GM12878 (cell line): ENCODE measurements at regions not wholly inside any gene's neighbourhood (a gene's known extent, or its start where the extent isn't known, plus 50 kb on each side); places are given as distances from the start of the nearest gene placed in this dataset.

ENCODE experiments used
- ATAC-seq: fragments of 200-7000 bp; cut with Tn5 transposase; 3 replicates; pipeline ENCODE4 v1.9.1; 2020; ENCODE audit warnings: mild to moderate bottlenecking, moderate library complexity
- BruUV-seq: library from RNA; stranded (reverse); fragments of 400-500 nt; replicated peaks from 2 replicates; lab custom pipeline; 2021; lab: Mats Ljungman, UMichigan
- CTCF ChIA-PET: fragments of 300-600 bp; sonication (Branson Sonifier 250); formaldehyde crosslinking; extraction: SDS; loops from one replicate; lab custom pipeline; 2021; ENCODE audit warnings: inconsistent platforms; lab: Yijun Ruan, JAX
- POLR2A ChIA-PET: fragments of 350-600 bp; formaldehyde crosslinking; extraction: SDS; loops from one replicate; lab custom pipeline; 2021; ENCODE audit warnings: inconsistent platforms; lab: Charles Lee
- RAD21 ChIA-PET: fragments of 300-600 bp; sonication (Branson Sonifier 250); formaldehyde crosslinking; loops from one replicate; lab custom pipeline; 2023; ENCODE audit warnings: antibody characterized with exemption; ENCODE audit not compliant: unreplicated experiment; lab: Charles Lee
- SMC1A ChIA-PET: fragments of 300-600 bp; sonication (Branson Sonifier 250); formaldehyde crosslinking; loops from one replicate; lab custom pipeline; 2023; ENCODE audit not compliant: unreplicated experiment, uncharacterized antibody; lab: Charles Lee
- DNase-seq: peaks from one replicate; pipeline ENCODE4 v3.0.0-alpha.2; 2011; ENCODE audit warnings: low read depth, low spot score
- FAIRE-seq: peaks from 3 replicates; lab custom pipeline; 2011; peaks lifted over from hg19 to GRCh38; lab: Jason Lieb, UNC
- H2AFZ ChIP-seq: 2 replicates; pipeline ENCODE4 v1.6.0; 2011; ENCODE audit warnings: low read depth, low read length, control low read depth; ENCODE audit not compliant: control insufficient read depth
- H3K27ac ChIP-seq: 2 replicates; pipeline ENCODE4 v1.5.1; 2011; ENCODE audit warnings: control low read depth; ENCODE audit not compliant: control insufficient read depth, insufficient read depth
- H3K27me3 ChIP-seq, 2 experiments: replicated peaks in 1 of 2; 2 replicates each; pipeline versions ENCODE4 v1.6.0 to v1.6.1; 2011; ENCODE audit warnings: low read length in 1 of 2; ENCODE audit not compliant: control insufficient read depth in 2 of 2, insufficient read depth in 2 of 2
- H3K36me3 ChIP-seq, 2 experiments: 2 replicates each; pipeline ENCODE4 v1.5.1; 2011; ENCODE audit warnings: low read length in 1 of 2; ENCODE audit not compliant: control insufficient read depth in 2 of 2, insufficient read depth in 2 of 2
- H3K4me1 ChIP-seq: 2 replicates; pipeline ENCODE4 v1.6.1; 2011; ENCODE audit warnings: mild to moderate bottlenecking, low read length, moderate library complexity, mixed read lengths; ENCODE audit not compliant: control insufficient read depth, insufficient read depth
- H3K4me2 ChIP-seq: 2 replicates; pipeline ENCODE4 v1.6.0; 2011; ENCODE audit warnings: control low read depth; ENCODE audit not compliant: control insufficient read depth, insufficient read depth
- H3K4me3 ChIP-seq: fragments of 200-600 bp; sonication (generic); 2 replicates; pipeline ENCODE4 v1.5.1; 2016
- H3K79me2 ChIP-seq: 2 replicates; pipeline ENCODE4 v1.6.0; 2011; ENCODE audit warnings: low read length; ENCODE audit not compliant: control insufficient read depth, insufficient read depth
- H3K9ac ChIP-seq: 2 replicates; pipeline ENCODE4 v1.8.0; 2011; ENCODE audit warnings: low read length, control low read depth, mixed read lengths; ENCODE audit not compliant: control insufficient read depth, insufficient read depth
- H3K9me3 ChIP-seq: replicated peaks from 3 replicates; pipeline ENCODE4 v1.5.1; 2011; ENCODE audit warnings: mild to moderate bottlenecking, low read length; ENCODE audit not compliant: control insufficient read depth, insufficient read depth
- H4K20me1 ChIP-seq: 2 replicates; pipeline ENCODE4 v1.6.0; 2011; ENCODE audit not compliant: control insufficient read depth, insufficient read depth
- ATF2 ChIP-seq: IDR thresholded peaks from 2 replicates; pipeline ENCODE4 v1.6.1; 2012; ENCODE audit warnings: low read length, inconsistent platforms
- BCL11A ChIP-seq: IDR thresholded peaks from 2 replicates; pipeline ENCODE4 v1.6.1; 2011; ENCODE audit warnings: low read depth, low read length
- CBX3 ChIP-seq: fragments of 200-600 bp; sonication (generic); IDR thresholded peaks from 2 replicates; pipeline ENCODE4 v1.6.1; 2016; ENCODE audit warnings: low read depth, borderline replicate concordance
- FOS ChIP-seq: IDR thresholded peaks from 3 replicates; pipeline ENCODE4 v1.6.1; 2011; ENCODE audit warnings: borderline replicate concordance; ENCODE audit not compliant: insufficient read length; ENCODE audit errors: extremely low read depth
- GATAD2B ChIP-seq: fragments of 450-650 bp; conservative IDR thresholded peaks from 2 replicates; pipeline ENCODE4 v1.6.1; 2017; ENCODE audit warnings: low read depth, mild to moderate bottlenecking, moderate library complexity
- HSF1 ChIP-seq: fragments of 150-350 bp; IDR thresholded peaks from 2 replicates; pipeline ENCODE4 v1.6.1; 2014; ENCODE audit warnings: mild to moderate bottlenecking, low read depth, low read length
- MEF2A ChIP-seq: IDR thresholded peaks from 2 replicates; pipeline ENCODE4 v1.6.1; 2011; ENCODE audit warnings: low read depth, mild to moderate bottlenecking, low read length, moderate library complexity; ENCODE audit not compliant: insufficient read depth
- NFXL1 ChIP-seq: fragments of 450-650 bp; IDR thresholded peaks from 2 replicates; pipeline ENCODE4 v1.6.1; 2017; ENCODE audit warnings: antibody characterized with exemption, mild to moderate bottlenecking, borderline replicate concordance
- PAX8 ChIP-seq: fragments of 450-650 bp; IDR thresholded peaks from 2 replicates; pipeline ENCODE4 v1.6.1; 2017; ENCODE audit warnings: mild to moderate bottlenecking, moderate library complexity
- PML ChIP-seq: IDR thresholded peaks from 2 replicates; pipeline ENCODE4 v1.6.1; 2012; ENCODE audit warnings: low read length, inconsistent platforms
- ZNF622 ChIP-seq: fragments of 450-650 bp; IDR thresholded peaks from 2 replicates; pipeline ENCODE4 v1.6.1; 2017; ENCODE audit warnings: mild to moderate bottlenecking, inconsistent platforms
- ZSCAN29 ChIP-seq: fragments of 450-650 bp; IDR thresholded peaks from 2 replicates; pipeline ENCODE4 v1.6.1; 2017; ENCODE audit warnings: mild to moderate bottlenecking, moderate library complexity
- ZZZ3 ChIP-seq: IDR thresholded peaks from 2 replicates; pipeline ENCODE4 v1.6.1; 2011; ENCODE audit warnings: low read depth; ENCODE audit not compliant: control insufficient read depth, insufficient read length
- WGBS: methylation state at CpG from one replicate; pipeline ENCODE4 v1.1.6; 2016; ENCODE audit warnings: low lambda C conversion rate; ENCODE audit not compliant: insufficient replicate concordance, insufficient coverage; ENCODE audit errors: missing lambda C conversion rate; 5-methylcytosine and 5-hydroxymethylcytosine counted together
- in situ Hi-C: fragments of 300-500 bp; cut with MboI; formaldehyde crosslinking; loops from 9 replicates; pipeline ENCODE4 v1.14.3; 2018; ENCODE audit warnings: mixed read lengths
- intact Hi-C: fragments of 100-400 bp; cut with micrococcal nuclease; formaldehyde crosslinking; loops from one replicate; pipeline ENCODE4 v1.14.2; 2022; ENCODE audit not compliant: unreplicated experiment

- no peak overlapping the region for H3K4me3 ChIP-seq
- intact Hi-C loops (no loop called here), in situ Hi-C loops (no loop called here)
- no peak for DNase-seq
- H3K27ac ChIP-seq, result no peak overlapping the region
- WGBS, result 16% methylated on average over 2 of the region's 2 CpGs
- H2AFZ ChIP-seq, result no peak overlapping the region
- H3K27me3 ChIP-seq, result no peaks in the 10 kb centered on the region
- ChIA-PET POLR2A (no interaction called here), CTCF (no interaction called here), SMC1A (no interaction called here), RAD21 (no interaction called here)
- H3K4me2 ChIP-seq, result no peak overlapping the region
- no peaks in the 10 kb centered on the region for H4K20me1 ChIP-seq
- no peaks in the 10 kb centered on the region for H3K36me3 ChIP-seq
- FAIRE-seq, result no peak
- TF ChIP-seq NFXL1, result no peak
- no peak for TF ChIP-seq FOS
- no peak for TF ChIP-seq MEF2A
- no peak for TF ChIP-seq ZZZ3
- TF ChIP-seq PML, result no peak
- TF ChIP-seq ZSCAN29, result no peak
- TF ChIP-seq GATAD2B, result no peak
- TF ChIP-seq HSF1, result no peak
- no peak for TF ChIP-seq ATF2
- TF ChIP-seq PAX8, result no peak
- TF ChIP-seq CBX3, result no peak
- TF ChIP-seq BCL11A, result no peak
- no peak for TF ChIP-seq ZNF622
- no peaks in the 10 kb centered on the region for H3K4me1 ChIP-seq
- H3K9ac ChIP-seq, result no peak overlapping the region
- no peaks in the 10 kb centered on the region for H3K9me3 ChIP-seq
- no TSS peak for BruUV-seq
- ATAC-seq, result no peak
- no peaks in the 10 kb centered on the region for H3K79me2 ChIP-seq
Observed at GRCh38 chr21:27462726-27463125, 495.8 kb upstream of the ADAMTS5 start.
